Superior temporal gyrus (tissue), 1 donor: ENCODE measurements at regions not wholly inside any gene's neighbourhood (a gene's known extent, or its start where the extent isn't known, plus 50 kb on each side); places are given as distances from the start of the nearest gene placed in this dataset.

ENCODE experiments used
- DNase-seq: peaks from one replicate; pipeline ENCODE4 v3.0.0-alpha.2; 2016; ENCODE audit errors: extremely low spot score

- DNase-seq: no peak
These were observed 521.9 kb downstream of the KLF5 start for GRCh38 chr13:73580513-73581267.

DNA sequence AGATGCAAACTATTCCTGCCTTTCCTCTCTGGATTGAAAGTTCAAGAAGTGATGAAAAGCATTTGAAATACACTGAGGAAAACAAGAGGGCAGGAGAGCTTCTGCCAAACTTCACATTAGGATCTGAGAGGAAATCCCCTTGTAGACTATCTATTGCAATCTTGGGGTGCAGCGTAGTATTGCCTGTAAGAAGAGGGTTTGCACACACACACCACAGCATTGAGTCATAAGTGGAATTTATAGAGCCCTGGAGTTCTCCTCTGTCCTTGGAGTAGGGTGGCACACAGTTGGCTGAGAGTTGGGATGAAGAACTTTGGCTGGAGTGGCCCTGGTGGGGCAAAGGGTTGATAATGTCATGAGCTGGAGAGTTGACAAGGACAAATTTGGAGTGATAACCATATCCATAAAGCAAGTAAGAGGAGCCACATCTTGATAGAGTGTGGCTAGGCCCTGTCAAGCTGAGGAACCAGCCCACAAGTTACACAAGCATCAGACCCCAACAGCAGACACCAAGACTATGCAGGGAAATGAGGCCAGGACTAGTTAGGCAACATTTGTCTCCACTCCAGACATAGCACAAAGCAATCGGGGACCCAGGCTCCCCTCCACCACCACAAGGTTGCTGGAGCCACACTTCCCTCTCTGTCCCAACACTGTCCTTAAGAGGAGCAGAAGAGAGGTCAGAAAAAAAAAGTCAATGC lies 520.9 kb downstream of the KLF5 start:
- no peak for DNase-seq

DNA sequence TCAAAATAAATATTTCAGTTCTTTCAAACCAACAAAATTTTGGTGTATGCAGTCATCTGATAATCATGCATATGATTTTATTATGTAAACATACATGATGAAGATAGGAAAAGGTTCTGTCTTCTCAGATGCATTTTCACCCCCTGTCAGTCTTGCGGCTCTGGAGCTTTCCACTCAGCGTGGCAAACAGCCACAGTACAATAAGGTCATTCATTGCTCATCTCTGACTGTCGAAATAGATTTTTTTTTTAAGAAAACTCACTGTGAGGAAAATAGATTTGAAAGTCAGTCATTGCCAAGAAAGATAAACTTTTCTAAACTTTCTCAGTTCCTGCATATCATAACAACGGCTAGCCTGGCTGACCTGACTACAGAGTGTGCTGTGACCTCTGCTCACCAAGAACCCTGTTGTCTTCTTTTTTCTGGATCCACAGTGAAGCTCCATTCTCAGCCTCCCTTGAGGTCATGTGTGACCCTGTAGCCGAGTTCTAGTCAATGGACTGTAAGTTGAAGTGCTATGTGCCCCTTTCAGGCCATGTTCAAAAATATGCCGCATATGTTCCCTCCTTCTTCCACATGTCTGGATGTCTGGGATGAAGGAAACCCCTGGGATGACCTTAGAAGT lies 519.6 kb downstream of the KLF5 start:
- no peak for DNase-seq

DNA sequence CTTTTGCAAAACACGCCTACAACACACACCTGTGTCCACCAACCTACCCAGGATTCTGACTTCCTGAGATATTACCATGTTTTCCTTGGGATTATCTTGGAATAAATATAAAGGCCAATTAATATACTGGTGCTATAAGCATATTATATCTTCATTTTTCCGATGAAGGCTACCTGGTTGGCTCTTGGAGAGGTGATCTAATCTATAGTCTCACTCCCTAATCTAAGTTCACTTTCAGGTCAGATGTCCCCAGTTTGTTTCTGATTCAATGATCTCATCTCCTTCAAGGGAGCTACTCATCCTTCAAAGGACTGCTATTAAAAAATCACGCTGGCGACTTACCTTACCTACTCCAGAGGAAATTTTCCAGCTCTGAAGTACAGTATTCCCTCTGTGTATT lies 517.5 kb downstream of the KLF5 start:
- DNase-seq: no peak

GRCh38 chr13:73572824-73573223 lies 514.0 kb downstream of the KLF5 start:
- DNase-seq: no peak

GRCh38 chr13:73571376-73571775 lies 512.6 kb downstream of the KLF5 start:
- no peak for DNase-seq

- no peak for DNase-seq
These were observed 498.1 kb downstream of the KLF5 start for GRCh38 chr13:73556902-73557301.

DNA sequence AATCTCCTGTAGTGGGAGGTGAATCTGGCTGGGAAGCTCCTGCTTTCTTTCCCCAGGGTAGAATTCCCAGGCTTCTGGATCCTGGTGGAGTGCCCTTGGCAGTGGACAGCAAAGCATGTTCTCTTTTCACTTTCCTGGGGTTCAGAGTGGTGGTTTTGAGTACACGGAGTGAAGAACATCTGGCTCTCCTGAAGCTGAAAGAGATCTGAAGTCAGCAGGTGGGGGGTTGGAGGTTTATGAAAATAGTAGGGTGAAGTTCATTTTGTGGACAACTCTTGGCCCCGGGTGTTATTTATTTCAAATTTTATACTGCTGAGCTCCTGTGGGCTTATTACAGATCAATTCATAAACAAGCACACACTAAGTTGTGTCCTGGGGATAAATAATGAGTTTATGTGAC lies 497.3 kb downstream of the KLF5 start:
- DNase-seq: no peak

DNA sequence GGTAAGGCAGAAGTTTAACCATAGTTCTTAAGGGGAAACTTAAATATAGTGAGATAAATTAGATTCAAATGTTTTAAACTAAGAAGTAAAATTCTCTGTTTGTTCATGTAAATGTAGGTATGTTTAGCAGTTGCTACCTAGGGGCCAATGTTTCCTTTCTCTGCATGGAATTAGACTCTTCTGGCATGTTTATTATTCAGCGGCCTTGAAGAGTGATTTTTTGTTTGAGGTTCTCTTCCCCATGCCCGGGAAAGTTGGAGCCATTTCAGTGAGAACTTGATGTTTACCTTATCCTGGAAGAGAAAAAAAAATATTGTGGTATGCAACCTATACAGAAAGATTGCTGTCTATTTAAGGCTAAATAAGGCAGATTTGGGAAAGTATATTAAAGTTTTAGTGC lies 492.9 kb downstream of the KLF5 start:
- DNase-seq: no peak

DNA sequence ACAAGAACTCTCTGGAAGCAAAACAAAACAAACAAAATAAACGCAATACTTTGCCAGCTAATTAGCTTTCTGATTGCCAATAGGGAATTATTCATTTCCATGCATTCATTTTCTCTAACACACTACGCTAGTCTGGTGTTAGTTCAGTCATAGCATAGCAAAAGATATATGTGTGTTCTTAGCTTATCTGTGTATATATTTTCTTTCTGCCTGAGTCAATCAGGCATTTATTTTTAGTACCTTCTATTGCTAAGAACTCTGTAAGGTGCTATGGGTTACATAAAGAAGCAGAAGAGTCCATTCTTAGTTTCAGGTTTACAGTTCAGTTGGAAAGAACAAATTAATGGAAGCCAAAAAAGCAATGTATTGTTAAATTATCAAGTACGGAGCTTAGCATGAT lies 490.9 kb downstream of the KLF5 start:
- DNase-seq: no peak

GRCh38 chr13:73548449-73548848 lies 489.6 kb downstream of the KLF5 start:
- DNase-seq: no peak

DNA sequence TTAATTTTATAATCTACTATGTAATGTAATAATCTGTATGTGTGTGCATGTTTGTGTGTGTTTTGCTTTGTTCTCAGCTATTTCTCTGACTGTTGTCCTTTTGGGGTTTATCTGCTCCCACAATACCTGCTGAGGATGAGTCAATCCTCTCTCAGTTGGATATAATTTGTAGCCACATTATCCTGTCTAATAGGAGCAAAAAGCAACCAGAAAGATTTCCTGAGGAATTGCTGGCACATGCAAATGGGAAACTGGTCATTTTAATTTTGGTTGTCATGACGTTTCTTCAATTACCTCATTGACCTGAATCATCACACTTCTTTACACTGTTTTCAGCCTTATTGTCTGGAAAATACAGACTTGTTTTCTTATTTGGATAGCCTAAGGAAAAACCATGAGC lies 488.4 kb downstream of the KLF5 start:
- no peak for DNase-seq

DNA sequence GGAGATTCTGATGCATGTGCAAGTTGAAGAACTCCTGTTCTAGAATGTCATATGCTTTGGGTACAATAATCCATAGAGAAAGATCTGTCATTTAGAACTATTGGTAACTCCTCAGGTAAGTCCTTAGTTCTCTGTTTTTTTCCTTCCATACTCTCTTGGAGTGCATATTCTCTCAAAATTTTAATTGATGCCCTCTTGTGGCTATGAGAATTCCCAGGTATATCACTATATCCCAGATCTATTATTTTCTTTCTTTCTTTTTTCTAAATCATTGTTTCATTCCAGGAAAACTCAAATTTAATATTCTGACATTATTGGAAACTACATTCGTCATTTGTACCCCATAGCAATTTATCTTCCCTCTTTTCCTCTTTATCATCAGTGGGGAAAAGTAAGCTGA lies 485.4 kb downstream of the KLF5 start:
- no peak for DNase-seq

- peak; percentile 68 for DNase-seq
These were observed 483.6 kb downstream of the KLF5 start for GRCh38 chr13:73542446-73542845.

DNA sequence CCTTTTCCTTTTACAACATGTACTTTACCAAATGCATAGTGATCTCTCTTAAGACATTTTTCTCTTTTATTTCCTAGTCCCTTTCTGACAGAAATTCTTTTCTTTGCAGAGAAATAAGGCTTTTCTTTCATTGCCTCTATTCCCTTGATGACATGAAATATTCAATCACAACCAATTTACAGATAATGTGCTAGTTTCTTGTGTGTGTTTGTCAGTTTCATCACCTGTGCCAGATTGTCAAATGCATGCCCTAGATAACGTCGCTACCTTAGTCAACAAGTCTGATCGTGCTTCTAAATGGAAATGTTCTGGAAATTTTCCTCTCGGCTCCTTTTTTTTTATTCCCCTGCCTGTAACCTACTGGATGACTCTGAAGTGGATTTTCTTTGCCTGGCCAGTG lies 478.1 kb downstream of the KLF5 start:
- DNase-seq: no peak

DNA sequence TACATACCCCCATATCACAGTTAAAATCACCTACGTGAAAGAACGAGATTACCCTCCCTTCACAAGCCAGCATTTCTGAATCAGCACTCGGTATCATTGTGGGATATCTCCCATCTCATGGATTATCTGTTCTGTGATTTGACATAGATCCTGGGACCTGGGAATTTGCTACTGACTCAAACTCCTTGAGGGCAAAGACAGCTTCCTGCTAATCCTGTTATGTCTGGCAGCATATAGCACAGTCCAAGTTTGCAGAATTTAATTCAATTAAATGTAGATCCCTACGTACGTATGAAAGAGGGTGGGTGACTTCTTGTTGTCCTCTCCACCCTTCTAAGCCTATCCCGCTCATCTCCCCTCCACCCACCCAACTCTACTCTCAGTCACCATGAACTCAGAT lies 476.5 kb downstream of the KLF5 start:
- DNase-seq: no peak

GRCh38 chr13:73532987-73533510 lies 474.2 kb downstream of the KLF5 start:
- no peak for DNase-seq

- DNase-seq: no peak
These were observed 473.8 kb downstream of the KLF5 start for GRCh38 chr13:73532582-73532981.

DNA sequence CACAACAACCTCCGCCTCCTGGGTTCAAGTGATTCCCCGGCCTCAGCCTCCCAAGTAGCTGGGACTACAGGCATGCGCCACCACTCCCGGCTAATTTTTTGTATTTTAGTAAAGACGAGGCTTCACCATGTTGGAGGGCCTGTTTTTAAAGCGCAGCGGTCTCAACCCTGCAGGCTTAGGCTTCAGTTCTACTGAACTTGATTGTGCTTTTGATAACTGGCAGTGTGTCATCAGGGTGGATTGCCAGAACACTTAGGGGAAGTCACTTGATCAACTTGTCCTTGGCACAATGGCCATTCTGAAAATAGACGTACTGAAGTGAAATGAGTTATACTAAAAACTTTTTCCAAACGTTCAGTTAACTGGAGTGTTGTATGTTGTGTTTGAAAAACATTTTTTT lies 472.2 kb downstream of the KLF5 start:
- DNase-seq: no peak

DNA sequence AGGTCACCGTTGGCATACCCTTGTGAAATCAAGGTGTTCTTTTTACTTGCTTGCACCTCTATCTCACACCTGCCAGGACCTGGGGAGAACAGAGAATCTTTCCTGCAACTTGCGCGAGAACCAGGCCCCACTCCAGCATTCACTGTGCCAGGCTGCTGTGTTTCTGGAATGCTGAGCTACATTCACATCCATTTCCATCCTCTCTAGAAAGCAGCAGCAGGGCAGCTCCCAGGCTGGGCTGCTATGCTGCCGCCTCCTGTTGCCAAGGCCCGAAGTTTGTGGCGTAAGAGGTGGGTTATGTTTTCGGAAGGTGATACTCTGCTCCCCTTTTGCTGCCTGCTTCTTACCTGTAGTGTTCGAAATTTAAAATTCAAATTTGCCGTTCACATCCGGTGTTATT lies 464.1 kb downstream of the KLF5 start:
- no peak for DNase-seq

DNA sequence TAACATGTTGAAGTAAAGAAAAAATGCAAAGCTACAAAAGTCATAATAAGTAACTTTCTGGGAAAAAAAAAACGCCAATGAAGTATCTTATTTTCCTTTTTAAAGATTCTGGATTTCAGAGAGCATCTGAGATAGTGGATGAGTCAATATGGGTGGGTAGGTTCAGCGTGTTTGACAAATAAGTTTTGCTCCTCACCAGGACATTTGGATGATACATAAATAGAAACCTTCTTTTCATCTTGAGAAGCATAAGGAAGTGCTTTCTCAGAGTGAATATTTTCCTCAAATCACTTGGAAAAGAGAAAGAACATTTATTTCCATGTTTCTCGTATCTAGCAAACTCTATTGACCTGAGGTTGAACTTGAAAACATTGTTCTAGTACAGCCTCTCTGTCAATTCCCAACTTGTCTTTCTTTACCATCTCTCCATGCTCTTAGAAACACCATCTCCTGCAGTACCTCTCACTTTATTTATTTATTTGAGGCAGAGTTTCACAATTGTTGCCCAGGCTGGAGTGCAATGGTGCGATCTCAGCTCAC lies 463.2 kb downstream of the KLF5 start:
- peak; percentile 46 for DNase-seq

GRCh38 chr13:73521290-73521624 lies 462.5 kb downstream of the KLF5 start:
- DNase-seq: no peak
